ENCODE measurements at regions not wholly inside any gene's neighbourhood (a gene's known extent, or its start where the extent isn't known, plus 50 kb on each side); places are given as distances from the start of the nearest gene placed in this dataset.

DNA sequence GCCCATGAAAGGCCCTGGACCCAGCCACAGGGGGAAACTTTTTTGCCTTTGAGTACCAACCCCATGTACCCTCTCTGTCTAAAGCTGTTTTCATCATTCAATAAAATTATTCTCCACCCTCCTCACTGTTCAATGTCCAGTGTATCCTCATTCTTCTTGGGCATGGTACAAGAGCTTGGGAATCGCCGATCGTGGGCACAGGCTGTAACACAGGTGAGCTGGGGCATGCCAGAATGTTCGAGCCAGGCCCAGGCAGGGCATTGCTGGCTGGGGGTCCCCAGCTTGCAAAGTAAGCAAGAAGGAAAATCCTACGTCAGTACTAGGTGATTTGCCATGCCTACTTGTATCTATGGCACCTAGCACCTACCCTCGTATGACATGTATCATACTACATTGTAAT, 162.1 kb upstream of the NOL4 start:
- no peak for ATAC-seq
- Histone ChIP-seq H3K36me3 (ENCODE audit: control insufficient read depth, insufficient read depth, low read length) (no peaks in the 10 kb centered on the region), H3K9me3 (ENCODE audit: control insufficient read depth, insufficient read depth, low read depth, low read length) (peaks cover 3% of the 10 kb centered on the region; the same call in 1 of the 2 replicates), H3K4me1 (ENCODE audit: control insufficient read depth, insufficient read depth, low read length) (no peaks in the 10 kb centered on the region), H3K27ac (ENCODE audit: low read length) (no peak overlapping the region), H3K27me3 (ENCODE audit: control insufficient read depth, insufficient read depth, low read length) (no peaks in the 10 kb centered on the region), H3K4me3 (ENCODE audit: low read depth in 2 of 2, low read length in 2 of 2) (no peak overlapping the region)
- no peak for DNase-seq (ENCODE audit: low read depth, low spot score)
- POLR2A ChIA-PET = no interaction called here
- CTCF ChIA-PET = no interaction called here
- in situ Hi-C loops (cut with HindIII; ENCODE audit: low pct_unique_long_range_greater_than_20kb, low sequenced_read_pairs) = no loop called here
- intact Hi-C loops (cut with micrococcal nuclease; ENCODE audit: unreplicated experiment) = no loop called here
- no TSS peak for BruUV-seq (replicated peaks)
- TF ChIP-seq, protein P1, sequence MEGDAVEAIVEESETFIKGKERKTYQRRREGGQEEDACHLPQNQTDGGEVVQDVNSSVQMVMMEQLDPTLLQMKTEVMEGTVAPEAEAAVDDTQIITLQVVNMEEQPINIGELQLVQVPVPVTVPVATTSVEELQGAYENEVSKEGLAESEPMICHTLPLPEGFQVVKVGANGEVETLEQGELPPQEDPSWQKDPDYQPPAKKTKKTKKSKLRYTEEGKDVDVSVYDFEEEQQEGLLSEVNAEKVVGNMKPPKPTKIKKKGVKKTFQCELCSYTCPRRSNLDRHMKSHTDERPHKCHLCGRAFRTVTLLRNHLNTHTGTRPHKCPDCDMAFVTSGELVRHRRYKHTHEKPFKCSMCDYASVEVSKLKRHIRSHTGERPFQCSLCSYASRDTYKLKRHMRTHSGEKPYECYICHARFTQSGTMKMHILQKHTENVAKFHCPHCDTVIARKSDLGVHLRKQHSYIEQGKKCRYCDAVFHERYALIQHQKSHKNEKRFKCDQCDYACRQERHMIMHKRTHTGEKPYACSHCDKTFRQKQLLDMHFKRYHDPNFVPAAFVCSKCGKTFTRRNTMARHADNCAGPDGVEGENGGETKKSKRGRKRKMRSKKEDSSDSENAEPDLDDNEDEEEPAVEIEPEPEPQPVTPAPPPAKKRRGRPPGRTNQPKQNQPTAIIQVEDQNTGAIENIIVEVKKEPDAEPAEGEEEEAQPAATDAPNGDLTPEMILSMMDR (IDR thresholded peaks at IDR 0.05) = no peak
- TF ChIP-seq POLR2AphosphoS5 (IDR thresholded peaks at IDR 0.05; ENCODE audit: low read depth, low read length) (no peak), TCF7L2 (IDR thresholded peaks at IDR 0.05; ENCODE audit: low read depth, low read length) (no peak)

DNA sequence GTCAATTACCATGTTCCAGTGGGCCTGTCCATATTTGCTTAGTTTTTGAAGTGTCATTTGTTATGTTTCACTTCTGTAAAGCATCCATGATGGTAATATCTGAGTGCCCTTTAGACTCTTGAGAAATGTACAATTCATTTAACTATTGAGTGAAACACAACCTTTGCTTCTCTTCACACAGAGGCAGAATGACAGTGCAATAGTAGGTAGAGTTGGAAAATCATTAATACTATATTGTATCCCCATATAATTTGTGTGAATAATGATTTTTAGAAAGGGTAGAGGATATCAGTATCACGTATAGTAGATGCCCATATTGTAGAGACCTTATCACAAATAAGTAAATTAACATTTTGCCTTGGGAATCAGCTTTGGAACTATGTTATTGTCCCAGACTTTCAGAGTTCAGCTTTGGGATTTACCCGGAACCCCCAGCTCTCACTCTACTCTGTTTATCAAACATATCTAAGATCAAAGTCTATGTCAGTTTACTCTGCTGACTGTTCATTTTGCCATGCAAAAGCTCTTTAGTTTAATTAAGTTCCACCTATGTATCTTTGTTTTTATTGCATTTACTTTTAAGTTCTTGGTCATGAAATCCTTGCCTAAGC, 172.7 kb upstream of the NOL4 start:
- BruUV-seq (replicated peaks) = no TSS peak
- no peak for ATAC-seq
- CTCF ChIA-PET = no interaction called here

More for the DNA sequence above, 172.7 kb upstream of the NOL4 start:
- DNase-seq (ENCODE audit: low read depth, low spot score) = no peak
- no peak overlapping the region for H3K4me3 ChIP-seq (ENCODE audit: low read depth in 2 of 2, low read length in 2 of 2)
- POLR2A ChIA-PET = no interaction called here
- H3K27me3 ChIP-seq (ENCODE audit: control insufficient read depth, insufficient read depth, low read length) = no peaks in the 10 kb centered on the region
- no peak overlapping the region for H3K27ac ChIP-seq (ENCODE audit: low read length)
- intact Hi-C loops (cut with micrococcal nuclease; ENCODE audit: unreplicated experiment) = no loop called here
- TF ChIP-seq SIN3A (IDR thresholded peaks at IDR 0.05; ENCODE audit: borderline replicate concordance, insufficient read depth, low read depth, low read length) = no peak
- TF ChIP-seq, protein P2, sequence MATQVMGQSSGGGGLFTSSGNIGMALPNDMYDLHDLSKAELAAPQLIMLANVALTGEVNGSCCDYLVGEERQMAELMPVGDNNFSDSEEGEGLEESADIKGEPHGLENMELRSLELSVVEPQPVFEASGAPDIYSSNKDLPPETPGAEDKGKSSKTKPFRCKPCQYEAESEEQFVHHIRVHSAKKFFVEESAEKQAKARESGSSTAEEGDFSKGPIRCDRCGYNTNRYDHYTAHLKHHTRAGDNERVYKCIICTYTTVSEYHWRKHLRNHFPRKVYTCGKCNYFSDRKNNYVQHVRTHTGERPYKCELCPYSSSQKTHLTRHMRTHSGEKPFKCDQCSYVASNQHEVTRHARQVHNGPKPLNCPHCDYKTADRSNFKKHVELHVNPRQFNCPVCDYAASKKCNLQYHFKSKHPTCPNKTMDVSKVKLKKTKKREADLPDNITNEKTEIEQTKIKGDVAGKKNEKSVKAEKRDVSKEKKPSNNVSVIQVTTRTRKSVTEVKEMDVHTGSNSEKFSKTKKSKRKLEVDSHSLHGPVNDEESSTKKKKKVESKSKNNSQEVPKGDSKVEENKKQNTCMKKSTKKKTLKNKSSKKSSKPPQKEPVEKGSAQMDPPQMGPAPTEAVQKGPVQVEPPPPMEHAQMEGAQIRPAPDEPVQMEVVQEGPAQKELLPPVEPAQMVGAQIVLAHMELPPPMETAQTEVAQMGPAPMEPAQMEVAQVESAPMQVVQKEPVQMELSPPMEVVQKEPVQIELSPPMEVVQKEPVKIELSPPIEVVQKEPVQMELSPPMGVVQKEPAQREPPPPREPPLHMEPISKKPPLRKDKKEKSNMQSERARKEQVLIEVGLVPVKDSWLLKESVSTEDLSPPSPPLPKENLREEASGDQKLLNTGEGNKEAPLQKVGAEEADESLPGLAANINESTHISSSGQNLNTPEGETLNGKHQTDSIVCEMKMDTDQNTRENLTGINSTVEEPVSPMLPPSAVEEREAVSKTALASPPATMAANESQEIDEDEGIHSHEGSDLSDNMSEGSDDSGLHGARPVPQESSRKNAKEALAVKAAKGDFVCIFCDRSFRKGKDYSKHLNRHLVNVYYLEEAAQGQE (IDR thresholded peaks at IDR 0.05; ENCODE audit: insufficient read depth in 1 of 2, low read depth in 2 of 2, low read length in 1 of 2) = no peak
- TF ChIP-seq, protein P1 (IDR thresholded peaks at IDR 0.05) = no peak
- TF ChIP-seq TCF7L2 (IDR thresholded peaks at IDR 0.05; ENCODE audit: low read depth, low read length) = no peak
- no peak for TF ChIP-seq POLR2AphosphoS5 (IDR thresholded peaks at IDR 0.05; ENCODE audit: low read depth, low read length)
- H3K4me1 ChIP-seq (ENCODE audit: control insufficient read depth, insufficient read depth, low read length) = no peaks in the 10 kb centered on the region
- no peaks in the 10 kb centered on the region for H3K36me3 ChIP-seq (ENCODE audit: control insufficient read depth, insufficient read depth, low read length)
- no peaks in the 10 kb centered on the region for H3K9me3 ChIP-seq (ENCODE audit: control insufficient read depth, insufficient read depth, low read depth, low read length)
- in situ Hi-C loops (cut with HindIII; ENCODE audit: low pct_unique_long_range_greater_than_20kb, low sequenced_read_pairs) = no loop called here

All from Panc1 (cell line).